ENCODE measurements at regions not wholly inside any gene's neighbourhood (a gene's known extent, or its start where the extent isn't known, plus 50 kb on each side); places are given as distances from the start of the nearest gene placed in this dataset.

GRCh38 chr4:177239477-177239876 lies 70.2 kb upstream of the NEIL3 start:
- TF ChIP-seq BHLHE40 (IDR thresholded peaks at IDR 0.05; ENCODE audit: borderline replicate concordance) = no peak
- no peak for TF ChIP-seq TARDBP (IDR thresholded peaks at IDR 0.05)
- no peak for TF ChIP-seq SUZ12 (IDR thresholded peaks at IDR 0.05)
- no peak for TF ChIP-seq FOXA1 (IDR thresholded peaks at IDR 0.05)
- TF ChIP-seq HDGF (IDR thresholded peaks at IDR 0.05; ENCODE audit: borderline replicate concordance) = no peak
- no peak for TF ChIP-seq L3MBTL2 (conservative IDR thresholded peaks at IDR 0.05)
- TF ChIP-seq FOXM1 (IDR thresholded peaks at IDR 0.05; ENCODE audit: borderline replicate concordance) = no peak
- no peak for TF ChIP-seq CTBP1 (IDR thresholded peaks at IDR 0.05; ENCODE audit: borderline replicate concordance)
- TF ChIP-seq FOXK2 (IDR thresholded peaks at IDR 0.05) = no peak
- no peak for TF ChIP-seq ELF4 (IDR thresholded peaks at IDR 0.05)
- no peak for TF ChIP-seq SP1 (IDR thresholded peaks at IDR 0.05)

Data from HEK293T (cell line).